ENCODE measurements at regions not wholly inside any gene's neighbourhood (a gene's known extent, or its start where the extent isn't known, plus 50 kb on each side); places are given as distances from the start of the nearest gene placed in this dataset.

DNA sequence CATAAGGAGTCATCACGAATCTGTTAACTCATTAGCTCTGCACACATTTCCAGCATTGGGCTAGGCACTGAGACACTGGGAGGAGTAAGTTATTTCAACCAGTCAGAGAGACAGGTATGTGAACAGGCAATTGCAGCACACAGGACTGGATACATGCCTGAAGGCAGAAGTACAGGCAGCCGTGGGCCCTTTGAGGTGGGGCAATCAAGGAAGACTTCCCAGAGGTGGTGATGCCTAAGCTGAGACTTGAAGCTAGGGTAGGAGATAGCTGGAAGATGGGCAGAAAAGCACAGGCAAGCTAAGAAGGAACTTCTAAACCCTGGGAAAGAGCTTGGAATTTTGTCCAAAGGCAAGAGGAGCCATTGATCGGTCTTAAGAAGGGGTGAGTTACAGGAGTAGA is 249.7 kb downstream of the EMX2 start:
- TF ChIP-seq, protein P1, sequence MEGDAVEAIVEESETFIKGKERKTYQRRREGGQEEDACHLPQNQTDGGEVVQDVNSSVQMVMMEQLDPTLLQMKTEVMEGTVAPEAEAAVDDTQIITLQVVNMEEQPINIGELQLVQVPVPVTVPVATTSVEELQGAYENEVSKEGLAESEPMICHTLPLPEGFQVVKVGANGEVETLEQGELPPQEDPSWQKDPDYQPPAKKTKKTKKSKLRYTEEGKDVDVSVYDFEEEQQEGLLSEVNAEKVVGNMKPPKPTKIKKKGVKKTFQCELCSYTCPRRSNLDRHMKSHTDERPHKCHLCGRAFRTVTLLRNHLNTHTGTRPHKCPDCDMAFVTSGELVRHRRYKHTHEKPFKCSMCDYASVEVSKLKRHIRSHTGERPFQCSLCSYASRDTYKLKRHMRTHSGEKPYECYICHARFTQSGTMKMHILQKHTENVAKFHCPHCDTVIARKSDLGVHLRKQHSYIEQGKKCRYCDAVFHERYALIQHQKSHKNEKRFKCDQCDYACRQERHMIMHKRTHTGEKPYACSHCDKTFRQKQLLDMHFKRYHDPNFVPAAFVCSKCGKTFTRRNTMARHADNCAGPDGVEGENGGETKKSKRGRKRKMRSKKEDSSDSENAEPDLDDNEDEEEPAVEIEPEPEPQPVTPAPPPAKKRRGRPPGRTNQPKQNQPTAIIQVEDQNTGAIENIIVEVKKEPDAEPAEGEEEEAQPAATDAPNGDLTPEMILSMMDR (IDR thresholded peaks at IDR 0.05; ENCODE audit: control extremely low read depth in 1 of 3, insufficient read depth in 1 of 3, low read depth in 1 of 3, low read length in 3 of 3): no peak
- TF ChIP-seq, protein P2, sequence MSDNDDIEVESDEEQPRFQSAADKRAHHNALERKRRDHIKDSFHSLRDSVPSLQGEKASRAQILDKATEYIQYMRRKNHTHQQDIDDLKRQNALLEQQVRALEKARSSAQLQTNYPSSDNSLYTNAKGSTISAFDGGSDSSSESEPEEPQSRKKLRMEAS (IDR thresholded peaks at IDR 0.05): no peak
- TF ChIP-seq ZNF274 (IDR thresholded peaks at IDR 0.05; ENCODE audit: borderline replicate concordance, extremely low read depth, low read length): no peak
- TF ChIP-seq POLR2A (IDR thresholded peaks at IDR 0.05; ENCODE audit: control extremely low read depth in 1 of 2, low read depth in 2 of 2, low read length in 2 of 2): no peak

All from H1 (cell line).